Ovary (tissue), 3 donors: ENCODE measurements at regions not wholly inside any gene's neighbourhood (a gene's known extent, or its start where the extent isn't known, plus 50 kb on each side); places are given as distances from the start of the nearest gene placed in this dataset.
"Not testable (repeated sequence)": the region's sequence is repeated elsewhere in the genome, so short reads cannot be mapped to it uniquely, and the experiment has no call there.

ENCODE experiments used
- EP300 ChIP-seq: sonication (generic); formaldehyde crosslinking; IDR thresholded peaks from one replicate; pipeline ENCODE4 v1.6.1; 2017; ENCODE audit warnings: antibody characterized with exemption
- POLR2A ChIP-seq: fragments of 450-650 bp; IDR thresholded peaks from one replicate; pipeline ENCODE4 v1.6.1; 2017; ENCODE audit warnings: antibody characterized with exemption, mild to moderate bottlenecking, moderate library complexity
- TF ChIP-seq, protein P1 (sequence below), 3 donors: fragments of 450-650 bp in 2 of 3; fragments of 200-600 bp in 1 of 3; IDR thresholded peaks; one replicate each; pipeline versions ENCODE4 v1.5.1 to v1.8.0; 2016 to 2022; ENCODE audit warnings: antibody characterized with exemption in 3 of 3, mild to moderate bottlenecking in 1 of 3
- donor health status: DM: no; HTN: no; CAD: no.

DNA sequence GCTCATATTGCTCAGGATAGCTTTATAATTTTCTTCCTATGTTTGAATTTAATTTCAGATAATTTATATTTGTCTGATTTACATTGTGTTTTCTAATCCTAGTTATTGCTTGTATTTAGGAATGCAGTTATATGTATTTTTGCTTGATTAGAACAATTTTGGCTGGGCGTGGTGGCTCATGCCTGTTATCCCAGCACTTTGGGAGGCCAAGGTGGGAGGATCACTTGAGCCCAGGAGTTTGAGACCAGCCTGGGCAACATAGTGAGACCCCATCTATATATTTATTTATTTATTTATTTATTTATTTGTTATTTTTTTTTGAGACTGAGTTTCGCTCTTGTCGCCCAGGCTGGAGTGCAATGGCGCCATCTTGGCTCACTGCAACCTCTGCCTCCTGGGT is 73.9 kb downstream of the KPNA2 start:
- TF ChIP-seq, protein P1, sequence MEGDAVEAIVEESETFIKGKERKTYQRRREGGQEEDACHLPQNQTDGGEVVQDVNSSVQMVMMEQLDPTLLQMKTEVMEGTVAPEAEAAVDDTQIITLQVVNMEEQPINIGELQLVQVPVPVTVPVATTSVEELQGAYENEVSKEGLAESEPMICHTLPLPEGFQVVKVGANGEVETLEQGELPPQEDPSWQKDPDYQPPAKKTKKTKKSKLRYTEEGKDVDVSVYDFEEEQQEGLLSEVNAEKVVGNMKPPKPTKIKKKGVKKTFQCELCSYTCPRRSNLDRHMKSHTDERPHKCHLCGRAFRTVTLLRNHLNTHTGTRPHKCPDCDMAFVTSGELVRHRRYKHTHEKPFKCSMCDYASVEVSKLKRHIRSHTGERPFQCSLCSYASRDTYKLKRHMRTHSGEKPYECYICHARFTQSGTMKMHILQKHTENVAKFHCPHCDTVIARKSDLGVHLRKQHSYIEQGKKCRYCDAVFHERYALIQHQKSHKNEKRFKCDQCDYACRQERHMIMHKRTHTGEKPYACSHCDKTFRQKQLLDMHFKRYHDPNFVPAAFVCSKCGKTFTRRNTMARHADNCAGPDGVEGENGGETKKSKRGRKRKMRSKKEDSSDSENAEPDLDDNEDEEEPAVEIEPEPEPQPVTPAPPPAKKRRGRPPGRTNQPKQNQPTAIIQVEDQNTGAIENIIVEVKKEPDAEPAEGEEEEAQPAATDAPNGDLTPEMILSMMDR (IDR thresholded peaks at IDR 0.05): not testable (repeated sequence)
- not testable (repeated sequence) for TF ChIP-seq POLR2A, EP300
